ENCODE measurements at regions not wholly inside any gene's neighbourhood (a gene's known extent, or its start where the extent isn't known, plus 50 kb on each side); places are given as distances from the start of the nearest gene placed in this dataset.

- TF ChIP-seq CTCF (IDR thresholded peaks at IDR 0.05; ENCODE audit: insufficient read depth, low read length, poor library complexity, severe bottlenecking) = no peak
- no peak for DNase-seq (ENCODE audit: low read depth)
- H3K27me3 ChIP-seq (ENCODE audit: control insufficient read depth, insufficient read depth, low read length) = no peaks in the 10 kb centered on the region
- no peaks in the 10 kb centered on the region for H3K36me3 ChIP-seq (ENCODE audit: control insufficient read depth, insufficient read depth, low read length)
- H3K4me3 ChIP-seq (ENCODE audit: low read depth, low read length) = no peak overlapping the region
These were observed 256.3 kb upstream of the ARHGAP20 start for GRCh38 chr11:110968348-110969062.

GRCh38 chr11:110966131-110966530 lies 253.9 kb upstream of the ARHGAP20 start:
- H3K36me3 ChIP-seq (ENCODE audit: control insufficient read depth, insufficient read depth, low read length) = no peaks in the 10 kb centered on the region
- DNase-seq (ENCODE audit: low read depth) = no peak
- TF ChIP-seq CTCF (IDR thresholded peaks at IDR 0.05; ENCODE audit: insufficient read depth, low read length, poor library complexity, severe bottlenecking) = no peak
- no peak overlapping the region for H3K4me3 ChIP-seq (ENCODE audit: low read depth, low read length)
- H3K27me3 ChIP-seq (ENCODE audit: control insufficient read depth, insufficient read depth, low read length) = no peaks in the 10 kb centered on the region

GRCh38 chr11:110962921-110963320 lies 250.7 kb upstream of the ARHGAP20 start:
- Histone ChIP-seq H3K36me3 (ENCODE audit: control insufficient read depth, insufficient read depth, low read length) (no peaks in the 10 kb centered on the region), H3K4me3 (ENCODE audit: low read depth, low read length) (no peak overlapping the region), H3K27me3 (ENCODE audit: control insufficient read depth, insufficient read depth, low read length) (no peaks in the 10 kb centered on the region)
- DNase-seq (ENCODE audit: low read depth) = no peak
- no peak for TF ChIP-seq CTCF (IDR thresholded peaks at IDR 0.05; ENCODE audit: insufficient read depth, low read length, poor library complexity, severe bottlenecking)

GRCh38 chr11:110960167-110960566 lies 247.9 kb upstream of the ARHGAP20 start:
- no peak for DNase-seq (ENCODE audit: low read depth)
- TF ChIP-seq CTCF (IDR thresholded peaks at IDR 0.05; ENCODE audit: insufficient read depth, low read length, poor library complexity, severe bottlenecking) = no peak
- H3K4me3 ChIP-seq (ENCODE audit: low read depth, low read length) = no peak overlapping the region
- no peaks in the 10 kb centered on the region for H3K27me3 ChIP-seq (ENCODE audit: control insufficient read depth, insufficient read depth, low read length)
- no peaks in the 10 kb centered on the region for H3K36me3 ChIP-seq (ENCODE audit: control insufficient read depth, insufficient read depth, low read length)

GRCh38 chr11:110958216-110958615 lies 246.0 kb upstream of the ARHGAP20 start:
- Histone ChIP-seq H3K4me3 (ENCODE audit: low read depth, low read length) (no peak overlapping the region), H3K36me3 (ENCODE audit: control insufficient read depth, insufficient read depth, low read length) (no peaks in the 10 kb centered on the region), H3K27me3 (ENCODE audit: control insufficient read depth, insufficient read depth, low read length) (no peaks in the 10 kb centered on the region)
- no peak for TF ChIP-seq CTCF (IDR thresholded peaks at IDR 0.05; ENCODE audit: insufficient read depth, low read length, poor library complexity, severe bottlenecking)
- DNase-seq (ENCODE audit: low read depth) = no peak

GRCh38 chr11:110955776-110956175 lies 243.5 kb upstream of the ARHGAP20 start:
- no peak for TF ChIP-seq CTCF (IDR thresholded peaks at IDR 0.05; ENCODE audit: insufficient read depth, low read length, poor library complexity, severe bottlenecking)
- no peak for DNase-seq (ENCODE audit: low read depth)

More at GRCh38 chr11:110955776-110956175, 243.5 kb upstream of the ARHGAP20 start:
- Histone ChIP-seq H3K4me3 (ENCODE audit: low read depth, low read length) (no peak overlapping the region), H3K36me3 (ENCODE audit: control insufficient read depth, insufficient read depth, low read length) (no peaks in the 10 kb centered on the region), H3K27me3 (ENCODE audit: control insufficient read depth, insufficient read depth, low read length) (no peaks in the 10 kb centered on the region)
